NT2/D1 (cell line): ENCODE measurements at regions not wholly inside any gene's neighbourhood (a gene's known extent, or its start where the extent isn't known, plus 50 kb on each side); places are given as distances from the start of the nearest gene placed in this dataset.

Experiments used
- SUZ12 ChIP-seq: IDR thresholded peaks from 2 replicates; pipeline ENCODE4 v1.6.1; 2011; ENCODE audit not compliant: insufficient read length, insufficient read depth; ENCODE audit errors: extremely low read depth
- YY1 ChIP-seq: IDR thresholded peaks from 2 replicates; pipeline ENCODE4 v1.6.1; 2011; ENCODE audit not compliant: insufficient read length, insufficient read depth
- ZNF274 ChIP-seq: IDR thresholded peaks from 2 replicates; pipeline ENCODE4 v1.6.1; 2011; ENCODE audit warnings: mild to moderate bottlenecking, low read depth, low read length

- TF ChIP-seq ZNF274 (no peak), YY1 (no peak), SUZ12 (no peak)
Observed at GRCh38 chr6:113248532-113248931, 608.6 kb upstream of the MARCKS start.
